Renal cortical epithelial cell (primary cell): ENCODE measurements at regions not wholly inside any gene's neighbourhood (a gene's known extent, or its start where the extent isn't known, plus 50 kb on each side); places are given as distances from the start of the nearest gene placed in this dataset.
"Not testable (repeated sequence)": the region's sequence is repeated elsewhere in the genome, so short reads cannot be mapped to it uniquely, and the experiment has no call there.

ENCODE experiments used
- DNase-seq: peaks from one replicate; pipeline ENCODE4 v3.0.0-alpha.2; 2011; ENCODE audit warnings: low read depth

- DNase-seq, result peak; percentile 35
These were observed 286.0 kb downstream of the ADGRL2 start for GRCh38 chr1:82086739-82087138.

GRCh38 chr1:82079607-82080006 is 278.9 kb downstream of the ADGRL2 start:
- no peak for DNase-seq

GRCh38 chr1:82073659-82074058 is 272.9 kb downstream of the ADGRL2 start:
- DNase-seq, result no peak

- peak; percentile 28 for DNase-seq
These were observed 272.3 kb downstream of the ADGRL2 start for GRCh38 chr1:82073071-82073470.

- no peak for DNase-seq
These were observed 265.2 kb downstream of the ADGRL2 start for GRCh38 chr1:82065916-82066315.

GRCh38 chr1:82064691-82065090 is 264.0 kb downstream of the ADGRL2 start:
- no peak for DNase-seq

GRCh38 chr1:82062206-82062605 is 261.5 kb downstream of the ADGRL2 start:
- DNase-seq, result peak; percentile 91

GRCh38 chr1:82059959-82060358 is 259.2 kb downstream of the ADGRL2 start:
- peak; percentile 29 for DNase-seq

- peak; percentile 57 for DNase-seq
These were observed 256.3 kb downstream of the ADGRL2 start for GRCh38 chr1:82057011-82057410.

GRCh38 chr1:82055375-82055774 is 254.6 kb downstream of the ADGRL2 start:
- DNase-seq, result not testable (repeated sequence)

GRCh38 chr1:82052563-82052962 is 251.8 kb downstream of the ADGRL2 start:
- DNase-seq, result no peak

- DNase-seq, result no peak
These were observed 247.9 kb downstream of the ADGRL2 start for GRCh38 chr1:82048596-82048995.

- no peak for DNase-seq
These were observed 244.5 kb downstream of the ADGRL2 start for GRCh38 chr1:82045221-82045620.

- DNase-seq, result no peak
These were observed 243.8 kb downstream of the ADGRL2 start for GRCh38 chr1:82044536-82044935.

GRCh38 chr1:82044111-82044510 is 243.4 kb downstream of the ADGRL2 start:
- DNase-seq, result no peak

GRCh38 chr1:82042306-82043060 is 241.7 kb downstream of the ADGRL2 start:
- DNase-seq, result no peak
